ENCODE measurements at regions not wholly inside any gene's neighbourhood (a gene's known extent, or its start where the extent isn't known, plus 50 kb on each side); places are given as distances from the start of the nearest gene placed in this dataset.
A peak's percentile ranks its signal among the peaks of the same experiment; 100 is the strongest.

DNA sequence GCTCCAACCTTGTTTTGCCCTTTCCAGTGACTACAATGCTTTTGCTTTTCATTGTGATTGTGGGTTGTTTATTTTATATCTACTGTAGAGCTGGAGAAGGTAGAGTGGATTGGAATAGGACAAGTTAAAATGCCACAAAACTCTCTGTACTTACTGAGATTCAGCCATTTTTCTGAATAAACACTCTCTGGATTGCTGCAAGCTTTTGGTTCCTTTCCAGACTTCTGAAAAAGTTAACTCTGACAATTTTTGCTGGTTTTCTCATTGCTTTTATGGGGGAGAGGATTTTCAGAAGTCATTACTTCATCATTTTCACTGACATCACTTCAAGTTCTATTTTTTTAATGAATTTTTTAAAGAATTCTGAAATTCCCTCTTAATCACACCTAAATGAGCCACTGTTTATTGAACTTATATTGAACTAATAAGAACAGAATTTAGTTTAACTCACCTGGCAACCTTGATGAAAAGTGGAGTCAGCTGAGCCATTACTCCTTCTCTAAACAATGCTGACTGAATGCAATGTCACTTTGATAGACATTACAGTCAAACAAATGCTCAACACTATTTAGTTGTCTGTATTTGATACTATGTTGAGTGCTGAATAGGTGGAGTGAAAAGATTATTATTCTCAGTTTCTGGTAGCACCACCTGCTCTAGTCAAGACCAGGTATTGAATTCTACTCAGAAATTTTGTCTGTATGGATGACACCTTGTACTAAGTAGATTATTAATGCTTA is 303.5 kb downstream of the DLEU7 start:
- ATAC-seq (ENCODE audit: insufficient read depth, low FRiP score) (no peak), DNase-seq (peak in 2 of 3 donors; percentile 50 to 75)
- Histone ChIP-seq H3K4me3 (no peak overlapping the region), H3K9me3 (ENCODE audit: control insufficient read depth in 4 of 4, insufficient read depth in 3 of 4, low read length in 3 of 4) (peaks cover 0 to 6% (median 3%) of the 10 kb centered on the region in 4 donors), H3K9ac (ENCODE audit: insufficient read depth in 1 of 2, low read length in 2 of 2) (no peak overlapping the region), H3K4me1 (ENCODE audit: control insufficient read depth in 5 of 5, insufficient read depth in 5 of 5, low read length in 5 of 5) (peaks cover 0 to 19% (median 0%) of the 10 kb centered on the region in 5 donors), H3K27me3 (ENCODE audit: control insufficient read depth in 3 of 3, insufficient read depth in 3 of 3, low read length in 2 of 3) (no peaks in the 10 kb centered on the region), H3K27ac (ENCODE audit: low read depth in 1 of 2, low read length in 1 of 2) (no peak overlapping the region), H3K36me3 (ENCODE audit: control insufficient read depth in 4 of 4, insufficient read depth in 4 of 4, low read length in 4 of 4) (peaks cover 0 to 2% (median 0%) of the 10 kb centered on the region in 4 donors)
- TF ChIP-seq, protein P1, sequence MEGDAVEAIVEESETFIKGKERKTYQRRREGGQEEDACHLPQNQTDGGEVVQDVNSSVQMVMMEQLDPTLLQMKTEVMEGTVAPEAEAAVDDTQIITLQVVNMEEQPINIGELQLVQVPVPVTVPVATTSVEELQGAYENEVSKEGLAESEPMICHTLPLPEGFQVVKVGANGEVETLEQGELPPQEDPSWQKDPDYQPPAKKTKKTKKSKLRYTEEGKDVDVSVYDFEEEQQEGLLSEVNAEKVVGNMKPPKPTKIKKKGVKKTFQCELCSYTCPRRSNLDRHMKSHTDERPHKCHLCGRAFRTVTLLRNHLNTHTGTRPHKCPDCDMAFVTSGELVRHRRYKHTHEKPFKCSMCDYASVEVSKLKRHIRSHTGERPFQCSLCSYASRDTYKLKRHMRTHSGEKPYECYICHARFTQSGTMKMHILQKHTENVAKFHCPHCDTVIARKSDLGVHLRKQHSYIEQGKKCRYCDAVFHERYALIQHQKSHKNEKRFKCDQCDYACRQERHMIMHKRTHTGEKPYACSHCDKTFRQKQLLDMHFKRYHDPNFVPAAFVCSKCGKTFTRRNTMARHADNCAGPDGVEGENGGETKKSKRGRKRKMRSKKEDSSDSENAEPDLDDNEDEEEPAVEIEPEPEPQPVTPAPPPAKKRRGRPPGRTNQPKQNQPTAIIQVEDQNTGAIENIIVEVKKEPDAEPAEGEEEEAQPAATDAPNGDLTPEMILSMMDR (IDR thresholded peaks at IDR 0.05; ENCODE audit: control extremely low read depth, extremely low read depth): no peak

DNA sequence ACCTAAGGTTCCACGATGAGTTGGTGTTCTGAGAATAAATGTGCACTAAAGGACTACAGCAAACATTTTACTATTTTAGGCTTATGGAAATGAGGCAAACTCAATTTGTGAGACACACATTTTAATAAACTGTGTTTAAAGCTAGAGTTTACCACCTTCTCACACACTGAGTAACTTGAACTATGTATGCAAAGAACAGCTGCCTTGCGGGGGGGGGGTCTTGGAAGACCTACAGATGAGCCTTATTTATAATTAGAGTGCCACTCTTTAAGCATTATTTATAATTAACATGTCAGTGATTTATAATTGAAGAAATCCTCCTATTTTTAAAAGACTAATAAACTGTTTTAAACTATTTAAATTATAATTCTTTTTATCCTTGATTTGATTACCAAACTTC is 300.4 kb downstream of the DLEU7 start:
- H3K4me1 ChIP-seq (ENCODE audit: control insufficient read depth in 5 of 5, insufficient read depth in 5 of 5, low read length in 5 of 5): peaks cover 0 to 19% (median 0%) of the 10 kb centered on the region in 5 donors
- DNase-seq (no peak), ATAC-seq (ENCODE audit: insufficient read depth, low FRiP score) (no peak)
- peaks cover 0 to 3% (median 0%) of the 10 kb centered on the region in 4 donors for H3K9me3 ChIP-seq (ENCODE audit: control insufficient read depth in 4 of 4, insufficient read depth in 3 of 4, low read length in 3 of 4)
- H3K27me3 ChIP-seq (ENCODE audit: control insufficient read depth in 3 of 3, insufficient read depth in 3 of 3, low read length in 2 of 3): no peaks in the 10 kb centered on the region
- no peak overlapping the region for H3K4me3 ChIP-seq
- TF ChIP-seq, protein P1 (IDR thresholded peaks at IDR 0.05; ENCODE audit: control extremely low read depth, extremely low read depth): no peak
- H3K9ac ChIP-seq (ENCODE audit: insufficient read depth in 1 of 2, low read length in 2 of 2): peak overlapping the region in 1 of 2 donors; percentile 14
- 82 to 89% methylated on average over 2 of the region's 2 CpGs for WGBS, 2 donors
- no peaks in the 10 kb centered on the region for H3K36me3 ChIP-seq (ENCODE audit: control insufficient read depth in 4 of 4, insufficient read depth in 4 of 4, low read length in 4 of 4)
- H3K27ac ChIP-seq (ENCODE audit: low read depth in 1 of 2, low read length in 1 of 2): no peak overlapping the region

DNA sequence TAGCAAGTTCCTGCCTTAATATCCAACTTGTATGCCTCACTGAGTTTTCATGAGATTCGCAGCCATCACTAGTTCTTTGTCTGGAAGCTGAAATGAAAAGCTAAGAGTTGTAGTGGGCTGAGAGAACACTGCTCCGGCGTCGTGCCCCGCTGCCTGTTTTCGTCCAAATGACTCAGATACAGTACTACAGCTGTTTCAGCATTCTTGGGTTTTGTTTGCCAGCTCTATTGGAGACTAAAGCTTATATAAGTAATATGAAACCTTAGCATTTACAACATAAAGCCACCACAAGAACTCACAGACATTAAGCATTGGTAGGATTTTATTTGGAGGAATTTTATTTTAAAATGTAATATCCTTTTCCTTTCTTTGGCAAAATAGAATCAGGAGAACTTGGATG is 299.7 kb downstream of the DLEU7 start:
- Histone ChIP-seq H3K9me3 (ENCODE audit: control insufficient read depth in 4 of 4, insufficient read depth in 3 of 4, low read length in 3 of 4) (no peaks in the 10 kb centered on the region), H3K4me3 (no peak overlapping the region), H3K9ac (ENCODE audit: insufficient read depth in 1 of 2, low read length in 2 of 2) (peak overlapping the region in 1 of 2 donors; percentile 14), H3K4me1 (ENCODE audit: control insufficient read depth in 5 of 5, insufficient read depth in 5 of 5, low read length in 5 of 5) (peaks cover 0 to 19% (median 2%) of the 10 kb centered on the region in 5 donors), H3K36me3 (ENCODE audit: control insufficient read depth in 4 of 4, insufficient read depth in 4 of 4, low read length in 4 of 4) (no peaks in the 10 kb centered on the region), H3K27ac (ENCODE audit: low read depth in 1 of 2, low read length in 1 of 2) (no peak overlapping the region), H3K27me3 (ENCODE audit: control insufficient read depth in 3 of 3, insufficient read depth in 3 of 3, low read length in 2 of 3) (no peaks in the 10 kb centered on the region)
- WGBS, 2 donors: 66 to 80% methylated on average over 6 of the region's 6 CpGs
- no peak for ATAC-seq (ENCODE audit: insufficient read depth, low FRiP score)
- peak; percentile 78 to 95 (median 92) for DNase-seq
- TF ChIP-seq, protein P1 (IDR thresholded peaks at IDR 0.05; ENCODE audit: control extremely low read depth, extremely low read depth): no peak

All from lung (tissue), 11 donors.